ENCODE measurements at regions not wholly inside any gene's neighbourhood (a gene's known extent, or its start where the extent isn't known, plus 50 kb on each side); places are given as distances from the start of the nearest gene placed in this dataset.
"Not testable (repeated sequence)": the region's sequence is repeated elsewhere in the genome, so short reads cannot be mapped to it uniquely, and the experiment has no call there.

- POLR2A ChIA-PET (ENCODE audit: low non-redundant PET), result no interaction called here
- CTCF ChIA-PET, result no interaction called here
These were observed 88.5 kb upstream of the SH3BP4 start for GRCh38 chr2:234863043-234863934.

GRCh38 chr2:234861841-234862735 lies 89.7 kb upstream of the SH3BP4 start:
- CTCF ChIA-PET, result no interaction called here
- no peak overlapping the region for H3K4me3 ChIP-seq (ENCODE audit: low read depth, low read length, poor library complexity, severe bottlenecking)

More at GRCh38 chr2:234863043-234863934, 88.5 kb upstream of the SH3BP4 start:
- TF ChIP-seq EZH2 (IDR thresholded peaks at IDR 0.05; ENCODE audit: borderline replicate concordance, low read depth, low read length, poor library complexity, severe bottlenecking), result no peak
- no peak for TF ChIP-seq CTCF (conservative IDR thresholded peaks at IDR 0.05; ENCODE audit: low read depth, low read length)
- no peak for DNase-seq (ENCODE audit: low spot score)
- no peak overlapping the region for H3K4me3 ChIP-seq (ENCODE audit: low read depth, low read length, poor library complexity, severe bottlenecking)
- H3K36me3 ChIP-seq (ENCODE audit: insufficient read depth, low read length, poor library complexity, severe bottlenecking), result no peaks in the 10 kb centered on the region
- intact Hi-C loops (cut with micrococcal nuclease; ENCODE audit: unreplicated experiment), result no loop called here
- BruUV-seq (replicated peaks), result no TSS peak
- H3K4me1 ChIP-seq (ENCODE audit: insufficient read depth, low read length, poor library complexity, severe bottlenecking), result no peaks in the 10 kb centered on the region
- no peak overlapping the region for H3K27ac ChIP-seq (ENCODE audit: low read depth, low read length, poor library complexity, severe bottlenecking)
- H3K27me3 ChIP-seq (replicated peaks; ENCODE audit: insufficient read depth, low read depth, low read length, poor library complexity), result no peaks in the 10 kb centered on the region
- H3K9me3 ChIP-seq (ENCODE audit: low read depth, low read length, poor library complexity, severe bottlenecking), result no peaks in the 10 kb centered on the region

GRCh38 chr2:234859330-234859872 lies 92.4 kb upstream of the SH3BP4 start:
- H3K4me1 ChIP-seq (ENCODE audit: insufficient read depth, low read length, poor library complexity, severe bottlenecking); DNase-seq (ENCODE audit: low spot score); BruUV-seq (replicated peaks); H3K27me3 ChIP-seq (replicated peaks; ENCODE audit: insufficient read depth, low read depth, low read length, poor library complexity); H3K27ac ChIP-seq (ENCODE audit: low read depth, low read length, poor library complexity, severe bottlenecking); POLR2A ChIA-PET (ENCODE audit: low non-redundant PET); H3K36me3 ChIP-seq (ENCODE audit: insufficient read depth, low read length, poor library complexity, severe bottlenecking); CTCF ChIA-PET; H3K4me3 ChIP-seq (ENCODE audit: low read depth, low read length, poor library complexity, severe bottlenecking); H3K9me3 ChIP-seq (ENCODE audit: low read depth, low read length, poor library complexity, severe bottlenecking); intact Hi-C loops (cut with micrococcal nuclease; ENCODE audit: unreplicated experiment): not testable (repeated sequence)

More at GRCh38 chr2:234861841-234862735, 89.7 kb upstream of the SH3BP4 start:
- H3K4me1 ChIP-seq (ENCODE audit: insufficient read depth, low read length, poor library complexity, severe bottlenecking), result no peaks in the 10 kb centered on the region
- intact Hi-C loops (cut with micrococcal nuclease; ENCODE audit: unreplicated experiment), result no loop called here
- no peak overlapping the region for H3K27ac ChIP-seq (ENCODE audit: low read depth, low read length, poor library complexity, severe bottlenecking)
- no TSS peak for BruUV-seq (replicated peaks)
- no peak for TF ChIP-seq CTCF (conservative IDR thresholded peaks at IDR 0.05; ENCODE audit: low read depth, low read length)
- TF ChIP-seq EZH2 (IDR thresholded peaks at IDR 0.05; ENCODE audit: borderline replicate concordance, low read depth, low read length, poor library complexity, severe bottlenecking), result no peak
- DNase-seq (ENCODE audit: low spot score), result no peak
- POLR2A ChIA-PET (ENCODE audit: low non-redundant PET), result no interaction called here
- H3K9me3 ChIP-seq (ENCODE audit: low read depth, low read length, poor library complexity, severe bottlenecking), result no peaks in the 10 kb centered on the region
- H3K36me3 ChIP-seq (ENCODE audit: insufficient read depth, low read length, poor library complexity, severe bottlenecking), result no peaks in the 10 kb centered on the region
- no peaks in the 10 kb centered on the region for H3K27me3 ChIP-seq (replicated peaks; ENCODE audit: insufficient read depth, low read depth, low read length, poor library complexity)

Measured in A673 (cell line).